GM21786 (cell line): ENCODE measurements at regions not wholly inside any gene's neighbourhood (a gene's known extent, or its start where the extent isn't known, plus 50 kb on each side); places are given as distances from the start of the nearest gene placed in this dataset.
"Not testable (repeated sequence)": the region's sequence is repeated elsewhere in the genome, so short reads cannot be mapped to it uniquely, and the experiment has no call there.

Experiments used
- ATAC-seq: cut with Tn5 transposase; IDR thresholded peaks from one replicate; pipeline ENCODE4 v1.9.1; 2021; ENCODE audit not compliant: unreplicated experiment

DNA sequence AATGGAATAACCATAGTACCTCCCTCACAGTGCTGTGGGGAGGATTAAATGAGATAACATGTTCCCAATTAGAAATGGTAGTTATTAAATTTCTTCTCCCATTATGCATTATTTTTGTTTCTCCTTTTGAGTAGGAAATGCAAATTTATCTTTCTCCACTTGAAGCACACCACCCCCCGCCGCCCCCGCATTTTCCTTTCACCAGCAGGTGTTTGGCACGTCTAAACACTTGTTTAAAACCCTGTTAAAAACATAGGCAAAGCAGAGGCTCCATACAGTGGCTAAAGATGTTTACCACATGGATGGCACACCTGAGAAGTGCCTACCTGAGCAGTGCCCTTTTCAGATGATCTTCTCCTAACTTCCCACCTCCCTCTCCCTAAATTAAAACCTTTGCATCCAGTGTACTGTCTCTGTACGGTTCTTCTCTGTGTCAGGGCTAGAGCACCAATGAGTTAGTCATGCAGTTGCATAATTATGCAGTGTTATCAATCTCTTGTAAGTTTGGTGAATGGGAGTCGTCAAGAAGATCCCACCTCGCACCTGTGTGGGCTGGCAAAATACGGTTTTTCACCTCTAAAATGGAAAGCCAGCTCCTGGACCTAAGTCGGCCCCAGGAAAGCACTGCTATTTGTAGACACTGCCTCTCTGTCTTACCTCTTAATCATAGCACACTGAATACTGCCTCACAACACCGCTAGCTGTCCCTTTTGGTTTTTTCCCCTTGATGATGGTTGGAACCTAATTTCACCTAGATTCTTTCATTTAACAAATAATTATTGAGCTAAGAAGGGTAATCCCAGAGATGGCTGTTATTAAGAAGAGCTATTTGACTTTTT lies 122.0 kb downstream of the CT47B1 start:
- ATAC-seq = peak; percentile 23

GRCh38 chrX:120752431-120753082 lies 122.7 kb upstream of the C1GALT1C1 start:
- ATAC-seq = no peak

- ATAC-seq = no peak
These were observed 121.8 kb upstream of the C1GALT1C1 start for GRCh38 chrX:120751683-120752082.

- ATAC-seq = no peak
These were observed 120.5 kb upstream of the C1GALT1C1 start for GRCh38 chrX:120750381-120750780.

DNA sequence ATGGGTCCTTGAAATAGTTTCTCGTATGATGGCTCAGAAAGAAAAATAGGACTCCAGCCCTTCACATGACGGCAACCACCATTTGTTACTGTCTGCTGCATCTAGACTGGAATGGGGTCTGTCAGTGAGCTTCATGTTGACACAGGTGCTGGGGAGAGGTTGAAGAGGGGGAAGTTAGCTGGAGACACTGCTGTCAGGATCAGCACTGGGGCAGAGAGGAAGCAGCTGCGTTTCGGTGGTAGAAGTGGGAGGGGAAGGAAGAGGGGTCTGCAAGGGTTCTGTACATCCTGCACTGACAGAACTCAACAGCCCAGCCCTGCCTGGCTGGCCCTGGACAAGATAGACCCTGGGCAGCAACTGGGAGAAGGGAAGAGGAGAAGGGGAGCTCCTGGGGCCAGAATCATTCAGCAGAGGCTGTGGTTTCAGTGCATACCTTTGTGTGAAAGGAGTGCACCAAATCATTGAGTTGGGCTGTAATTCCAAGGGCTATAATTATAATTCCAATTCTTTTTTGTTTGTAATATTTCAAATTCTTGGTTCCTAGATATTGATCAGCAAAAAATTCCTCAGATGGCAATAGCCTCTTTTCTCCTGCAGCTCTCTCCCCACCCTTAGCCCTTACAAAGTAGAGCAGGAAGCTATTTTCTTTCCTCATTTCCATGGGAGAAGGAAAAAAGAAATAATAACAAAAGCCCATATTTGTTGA lies 119.4 kb upstream of the C1GALT1C1 start:
- ATAC-seq = peak; percentile 78

GRCh38 chrX:120746153-120746552 lies 116.3 kb upstream of the C1GALT1C1 start:
- ATAC-seq = no peak

- no peak for ATAC-seq
These were observed 113.3 kb upstream of the C1GALT1C1 start for GRCh38 chrX:120742946-120743665.

- no peak for ATAC-seq
These were observed 111.6 kb upstream of the C1GALT1C1 start for GRCh38 chrX:120741452-120741851.

DNA sequence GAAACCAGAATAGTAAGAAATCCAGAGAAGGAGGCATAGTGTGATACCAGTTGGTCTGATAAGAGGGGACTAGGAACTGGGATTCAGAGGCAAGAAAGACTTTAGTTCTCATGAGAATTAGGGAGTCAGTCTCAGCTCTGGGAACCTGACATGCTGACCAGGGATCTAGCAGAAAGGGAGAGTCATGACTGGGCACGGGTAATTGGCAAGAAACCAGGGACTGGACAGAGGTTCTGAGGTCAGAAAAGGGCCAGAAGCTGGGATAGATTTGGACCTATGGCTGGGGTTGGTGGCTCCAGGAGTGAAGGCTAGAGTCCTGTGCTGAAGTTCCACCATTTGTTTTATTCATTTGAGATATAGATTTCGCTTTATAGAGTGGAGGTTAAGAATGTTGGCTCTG lies 110.2 kb upstream of the C1GALT1C1 start:
- no peak for ATAC-seq

GRCh38 chrX:120739300-120739699 lies 109.4 kb upstream of the C1GALT1C1 start:
- no peak for ATAC-seq

DNA sequence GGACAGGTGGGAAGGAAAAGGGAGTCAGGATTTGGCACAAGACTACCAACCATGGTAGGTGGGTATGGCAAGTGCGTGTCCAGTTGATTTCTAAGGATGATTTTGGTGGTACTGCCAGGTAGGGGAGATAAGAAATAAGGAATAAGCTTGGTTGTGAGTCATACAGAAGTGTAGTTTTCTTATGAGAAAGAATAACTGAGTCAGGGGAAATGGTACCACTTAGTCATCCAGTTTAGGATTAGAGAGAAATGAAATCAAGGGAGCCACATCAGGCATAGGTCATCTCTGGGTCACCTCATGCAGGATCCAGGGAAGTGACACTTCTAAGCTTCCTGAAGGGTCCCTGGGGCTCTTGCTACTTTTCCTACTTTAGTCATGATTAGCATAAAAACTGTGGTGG lies 107.1 kb upstream of the C1GALT1C1 start:
- no peak for ATAC-seq

- ATAC-seq = no peak
These were observed 106.1 kb upstream of the C1GALT1C1 start for GRCh38 chrX:120735966-120736365.

- ATAC-seq = no peak
These were observed 103.0 kb upstream of the C1GALT1C1 start for GRCh38 chrX:120732879-120733278.

- no peak for ATAC-seq
These were observed 102.6 kb upstream of the C1GALT1C1 start for GRCh38 chrX:120732461-120732860.

DNA sequence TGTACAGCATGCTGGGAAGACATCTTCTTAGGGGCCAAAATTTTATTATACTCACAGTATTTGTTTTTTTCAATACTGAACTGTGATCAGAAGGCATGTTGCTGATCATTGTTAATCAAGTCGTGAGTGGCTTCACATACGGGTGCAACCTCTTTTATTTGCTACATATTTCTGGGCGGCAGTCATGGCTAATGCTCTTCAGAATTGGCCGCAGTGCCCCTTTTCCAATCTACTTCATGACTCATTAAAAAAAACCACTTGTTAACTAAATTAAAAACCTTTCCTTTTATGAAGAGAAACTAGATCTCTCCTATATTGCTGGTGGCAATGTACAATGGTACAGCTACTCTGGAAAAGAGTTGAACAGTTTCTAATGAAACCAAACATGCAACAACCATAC lies 101.5 kb upstream of the C1GALT1C1 start:
- ATAC-seq = no peak

GRCh38 chrX:120729506-120730255 lies 99.8 kb upstream of the C1GALT1C1 start:
- not testable (repeated sequence) for ATAC-seq

DNA sequence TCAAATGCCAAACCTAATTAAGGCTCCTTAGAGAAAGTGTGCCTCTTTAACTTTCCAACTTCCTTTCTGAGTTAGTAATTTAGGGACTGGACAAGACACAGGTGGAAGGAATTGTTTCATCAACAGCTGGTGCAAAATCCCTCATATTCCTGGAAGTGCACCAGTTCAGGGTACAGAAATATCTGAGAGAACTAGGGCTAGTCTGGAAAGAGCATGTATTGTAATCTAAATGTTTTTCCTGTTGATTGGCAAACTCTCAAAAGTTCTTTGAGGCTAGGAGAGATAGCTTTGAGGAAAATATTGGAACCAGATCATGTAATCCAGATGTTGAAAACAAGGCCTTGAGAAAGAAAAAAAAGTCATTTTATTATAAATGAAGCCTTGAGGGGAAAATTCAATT lies 98.1 kb upstream of the C1GALT1C1 start:
- no peak for ATAC-seq

- ATAC-seq = no peak
These were observed 97.6 kb upstream of the C1GALT1C1 start for GRCh38 chrX:120727452-120727851.

DNA sequence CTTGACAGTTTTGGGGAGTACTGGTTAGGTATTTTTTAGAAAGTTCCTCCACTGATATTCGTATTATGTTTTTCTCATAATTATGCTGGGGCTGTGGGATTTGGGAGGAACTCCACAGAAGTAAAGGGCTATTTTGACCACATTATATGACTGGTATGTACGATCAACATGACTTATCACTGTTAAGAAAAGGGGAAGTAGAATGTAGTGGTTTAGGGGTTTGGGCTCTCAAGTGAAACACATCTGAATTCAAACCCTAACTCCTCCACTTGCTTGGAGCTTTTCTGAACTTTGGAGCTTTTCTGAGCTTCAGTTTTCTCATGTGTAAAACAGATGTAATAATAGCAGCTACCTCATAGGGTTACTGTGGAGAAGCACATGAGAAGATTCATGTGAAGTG lies 96.4 kb upstream of the C1GALT1C1 start:
- ATAC-seq = peak; percentile 98

- ATAC-seq = no peak
These were observed 96.0 kb upstream of the C1GALT1C1 start for GRCh38 chrX:120725874-120726273.
